ENCODE measurements at regions not wholly inside any gene's neighbourhood (a gene's known extent, or its start where the extent isn't known, plus 50 kb on each side); places are given as distances from the start of the nearest gene placed in this dataset.

DNA sequence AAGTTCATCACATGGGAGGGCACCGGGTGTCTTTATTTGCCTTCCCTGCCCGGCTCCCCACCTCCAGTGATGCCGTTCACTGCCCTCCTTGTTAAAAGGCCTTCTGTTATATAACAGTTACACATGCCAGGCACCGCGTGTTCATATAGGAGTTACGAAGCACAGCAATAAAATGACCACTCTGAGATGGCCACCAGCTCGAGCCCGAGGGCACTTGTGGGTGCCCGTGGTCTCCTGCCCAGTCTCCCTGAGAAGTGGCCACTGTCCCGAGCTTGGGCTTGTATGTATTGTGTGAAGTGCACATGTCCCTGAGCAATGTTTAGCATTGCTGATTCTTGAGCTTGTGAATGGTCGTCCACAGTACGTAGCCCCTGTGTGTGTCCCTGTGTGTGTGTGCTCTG lies 355.6 kb downstream of the SEC14L1 start:
- peaks cover 81% of the 10 kb centered on the region for H3K36me3 ChIP-seq (ENCODE audit: insufficient read depth, low read length)
- no peak overlapping the region for H3K9ac ChIP-seq (ENCODE audit: low read depth, low read length)
- no peaks in the 10 kb centered on the region for H3K27me3 ChIP-seq (ENCODE audit: control insufficient read depth, insufficient read depth, low read length)
- H3K9me3 ChIP-seq (replicated peaks; ENCODE audit: low read length) = no peaks in the 10 kb centered on the region
- no peak overlapping the region for H3K4me2 ChIP-seq (ENCODE audit: low read length)
- no peak overlapping the region for H3K4me3 ChIP-seq (ENCODE audit: low read length)
- H3K4me1 ChIP-seq (ENCODE audit: control insufficient read depth, insufficient read depth, low read length) = peaks cover 4% of the 10 kb centered on the region

- peaks cover 4% of the 10 kb centered on the region for H3K4me1 ChIP-seq (ENCODE audit: control insufficient read depth, insufficient read depth, low read length)
- H3K4me2 ChIP-seq (ENCODE audit: low read length) = no peak overlapping the region
- peaks cover 83% of the 10 kb centered on the region for H3K36me3 ChIP-seq (ENCODE audit: insufficient read depth, low read length)
These were observed 356.2 kb downstream of the SEC14L1 start for GRCh38 chr17:77496831-77497577.

GRCh38 chr17:77497578-77497934 lies 356.8 kb downstream of the SEC14L1 start:
- Histone ChIP-seq H3K4me1 (ENCODE audit: control insufficient read depth, insufficient read depth, low read length) (peaks cover 4% of the 10 kb centered on the region), H3K36me3 (ENCODE audit: insufficient read depth, low read length) (peaks cover 83% of the 10 kb centered on the region)

More at GRCh38 chr17:77496831-77497577, 356.2 kb downstream of the SEC14L1 start:
- Histone ChIP-seq H3K9me3 (replicated peaks; ENCODE audit: low read length) (no peaks in the 10 kb centered on the region), H3K4me3 (ENCODE audit: low read length) (no peak overlapping the region), H3K27me3 (ENCODE audit: control insufficient read depth, insufficient read depth, low read length) (no peaks in the 10 kb centered on the region), H3K9ac (ENCODE audit: low read depth, low read length) (no peak overlapping the region)

GRCh38 chr17:77498091-77498741 lies 357.4 kb downstream of the SEC14L1 start:
- H3K4me1 ChIP-seq (ENCODE audit: control insufficient read depth, insufficient read depth, low read length) = peaks cover 4% of the 10 kb centered on the region
- no peak overlapping the region for H3K4me2 ChIP-seq (ENCODE audit: low read length)
- no peaks in the 10 kb centered on the region for H3K9me3 ChIP-seq (replicated peaks; ENCODE audit: low read length)
- H3K9ac ChIP-seq (ENCODE audit: low read depth, low read length) = no peak overlapping the region
- H3K36me3 ChIP-seq (ENCODE audit: insufficient read depth, low read length) = peaks cover 83% of the 10 kb centered on the region
- no peaks in the 10 kb centered on the region for H3K27me3 ChIP-seq (ENCODE audit: control insufficient read depth, insufficient read depth, low read length)
- no peak overlapping the region for H3K4me3 ChIP-seq (ENCODE audit: low read length)

More at GRCh38 chr17:77497578-77497934, 356.8 kb downstream of the SEC14L1 start:
- no peak overlapping the region for H3K4me3 ChIP-seq (ENCODE audit: low read length)
- no peak overlapping the region for H3K4me2 ChIP-seq (ENCODE audit: low read length)
- no peaks in the 10 kb centered on the region for H3K27me3 ChIP-seq (ENCODE audit: control insufficient read depth, insufficient read depth, low read length)
- no peaks in the 10 kb centered on the region for H3K9me3 ChIP-seq (replicated peaks; ENCODE audit: low read length)
- no peak overlapping the region for H3K9ac ChIP-seq (ENCODE audit: low read depth, low read length)

- no peak overlapping the region for H3K9ac ChIP-seq (ENCODE audit: low read depth, low read length)
- H3K36me3 ChIP-seq (ENCODE audit: insufficient read depth, low read length) = peaks cover 78% of the 10 kb centered on the region
- peaks cover 4% of the 10 kb centered on the region for H3K4me1 ChIP-seq (ENCODE audit: control insufficient read depth, insufficient read depth, low read length)
- no peaks in the 10 kb centered on the region for H3K27me3 ChIP-seq (ENCODE audit: control insufficient read depth, insufficient read depth, low read length)
- H3K9me3 ChIP-seq (replicated peaks; ENCODE audit: low read length) = no peaks in the 10 kb centered on the region
- no peak overlapping the region for H3K4me3 ChIP-seq (ENCODE audit: low read length)
- H3K4me2 ChIP-seq (ENCODE audit: low read length) = no peak overlapping the region
These were observed 358.3 kb downstream of the SEC14L1 start for GRCh38 chr17:77498791-77499698.

DNA sequence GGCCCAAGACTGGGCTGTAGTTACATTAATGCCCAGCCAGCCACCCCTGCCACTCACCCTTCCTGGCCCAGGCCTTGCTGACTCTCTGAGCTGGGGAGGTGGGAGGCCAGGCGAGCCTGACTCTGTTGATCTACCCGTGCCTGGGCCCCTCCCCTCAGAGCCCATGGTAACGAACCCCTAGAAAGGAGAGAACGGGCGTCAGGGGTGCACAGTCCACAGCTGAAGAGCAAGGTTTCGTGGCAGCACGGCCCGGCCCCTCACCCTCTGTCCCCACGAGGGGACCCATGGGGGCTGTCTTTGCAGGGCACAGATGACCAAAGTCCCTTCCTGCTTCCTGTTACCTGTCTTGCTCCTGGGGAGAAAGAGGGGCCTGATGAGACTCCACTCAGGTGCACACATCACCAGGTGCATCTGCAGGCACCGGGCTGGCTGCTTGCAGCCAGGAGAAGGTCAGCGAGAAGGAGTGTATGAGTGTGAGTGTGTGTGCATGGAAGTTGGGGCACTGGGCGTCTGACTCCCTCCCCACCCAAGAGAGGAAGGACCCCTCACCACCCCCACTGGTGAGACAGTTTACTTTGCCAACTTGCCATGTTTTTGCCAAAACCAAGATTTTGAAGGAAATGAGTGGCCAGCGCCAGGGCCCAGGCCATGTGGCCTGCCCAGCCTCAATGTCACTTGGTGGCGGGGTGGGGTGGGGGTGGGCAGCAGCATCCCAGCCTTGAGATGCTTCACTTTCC lies 359.1 kb downstream of the SEC14L1 start:
- no peaks in the 10 kb centered on the region for H3K27me3 ChIP-seq (ENCODE audit: control insufficient read depth, insufficient read depth, low read length)
- H3K4me2 ChIP-seq (ENCODE audit: low read length) = no peak overlapping the region
- peaks cover 70% of the 10 kb centered on the region for H3K36me3 ChIP-seq (ENCODE audit: insufficient read depth, low read length)
- H3K4me3 ChIP-seq (ENCODE audit: low read length) = no peak overlapping the region
- no peaks in the 10 kb centered on the region for H3K4me1 ChIP-seq (ENCODE audit: control insufficient read depth, insufficient read depth, low read length)
- H3K9me3 ChIP-seq (replicated peaks; ENCODE audit: low read length) = no peaks in the 10 kb centered on the region
- no peak overlapping the region for H3K9ac ChIP-seq (ENCODE audit: low read depth, low read length)

DNA sequence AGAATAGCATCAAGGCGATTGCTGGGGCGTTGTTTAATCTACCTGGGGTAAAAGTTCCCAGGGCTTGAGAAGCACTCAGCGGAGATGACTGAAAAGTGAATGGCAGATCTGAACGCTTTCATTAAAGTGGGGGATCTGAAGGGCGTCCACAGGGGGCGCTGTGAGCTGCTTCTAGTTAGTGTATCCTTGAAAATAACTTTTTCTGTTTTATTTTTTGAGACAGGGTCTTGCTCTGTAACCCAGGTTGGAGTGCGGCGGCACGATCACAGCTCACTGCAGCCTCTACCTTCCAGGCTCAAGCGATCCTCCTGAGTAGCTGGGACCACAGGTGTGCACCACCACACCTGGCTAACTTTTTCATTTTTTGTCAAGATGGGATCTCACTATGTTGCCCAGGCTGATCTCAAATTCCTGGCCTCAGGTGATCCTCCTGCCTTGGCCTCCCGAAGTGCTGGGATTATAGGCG lies 360.4 kb downstream of the SEC14L1 start:
- Histone ChIP-seq H3K9me3 (replicated peaks; ENCODE audit: low read length) (no peaks in the 10 kb centered on the region), H3K4me3 (ENCODE audit: low read length) (no peak overlapping the region), H3K4me1 (ENCODE audit: control insufficient read depth, insufficient read depth, low read length) (no peaks in the 10 kb centered on the region), H3K36me3 (ENCODE audit: insufficient read depth, low read length) (peaks cover 66% of the 10 kb centered on the region), H3K9ac (ENCODE audit: low read depth, low read length) (no peak overlapping the region), H3K4me2 (ENCODE audit: low read length) (no peak overlapping the region), H3K27me3 (ENCODE audit: control insufficient read depth, insufficient read depth, low read length) (no peaks in the 10 kb centered on the region)

DNA sequence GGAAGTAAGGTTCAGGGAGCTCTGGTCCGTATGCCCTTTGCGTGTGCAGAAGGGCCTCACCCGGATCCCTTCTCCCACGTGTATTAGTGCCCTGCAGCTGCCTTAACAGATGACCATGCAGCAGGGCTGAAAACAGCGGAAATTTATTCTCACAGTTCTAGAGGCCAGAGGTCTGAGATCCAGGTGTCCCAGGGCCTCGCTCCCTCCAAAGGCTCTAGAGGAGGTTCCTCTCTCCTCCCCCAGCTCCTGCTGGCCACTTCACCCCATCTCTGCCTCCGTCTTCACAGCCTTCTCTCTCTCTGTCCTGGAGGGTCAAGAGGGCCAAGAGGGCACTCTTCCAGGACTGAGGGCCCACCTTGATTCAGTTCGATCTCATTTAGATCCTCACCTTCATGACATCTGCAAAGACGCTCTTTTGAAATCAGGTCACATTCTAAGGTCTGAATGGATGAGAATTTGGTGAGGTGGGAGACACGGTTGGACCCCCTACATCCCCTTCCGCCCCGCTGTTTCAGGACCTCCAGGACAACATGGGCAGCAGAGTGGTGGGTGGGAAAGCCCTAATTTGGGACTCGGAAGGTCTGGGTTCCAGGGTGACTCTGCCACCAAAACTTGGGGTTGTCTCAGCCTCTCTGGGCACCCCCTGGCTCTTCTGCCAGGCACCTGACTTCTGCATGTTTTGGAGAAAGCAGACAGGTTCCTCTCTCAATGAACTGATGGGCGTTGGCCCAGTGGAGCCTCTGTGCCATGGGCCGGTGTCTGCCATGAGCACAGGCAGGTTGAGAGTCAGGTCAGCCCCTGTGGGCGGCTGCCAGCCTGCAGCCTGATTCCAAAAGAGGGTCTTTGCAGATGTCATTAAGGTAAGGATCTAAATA lies 361.2 kb downstream of the SEC14L1 start:
- H3K4me1 ChIP-seq (ENCODE audit: control insufficient read depth, insufficient read depth, low read length) = no peaks in the 10 kb centered on the region
- H3K36me3 ChIP-seq (ENCODE audit: insufficient read depth, low read length) = peaks cover 58% of the 10 kb centered on the region
- no peaks in the 10 kb centered on the region for H3K9me3 ChIP-seq (replicated peaks; ENCODE audit: low read length)
- H3K4me2 ChIP-seq (ENCODE audit: low read length) = no peak overlapping the region
- H3K27me3 ChIP-seq (ENCODE audit: control insufficient read depth, insufficient read depth, low read length) = no peaks in the 10 kb centered on the region
- H3K4me3 ChIP-seq (ENCODE audit: low read length) = no peak overlapping the region
- H3K9ac ChIP-seq (ENCODE audit: low read depth, low read length) = no peak overlapping the region

GRCh38 chr17:77502626-77503292 lies 362.0 kb downstream of the SEC14L1 start:
- peaks cover 51% of the 10 kb centered on the region for H3K36me3 ChIP-seq (ENCODE audit: insufficient read depth, low read length)
- no peaks in the 10 kb centered on the region for H3K27me3 ChIP-seq (ENCODE audit: control insufficient read depth, insufficient read depth, low read length)
- no peak overlapping the region for H3K9ac ChIP-seq (ENCODE audit: low read depth, low read length)
- H3K4me1 ChIP-seq (ENCODE audit: control insufficient read depth, insufficient read depth, low read length) = no peaks in the 10 kb centered on the region
- H3K4me3 ChIP-seq (ENCODE audit: low read length) = no peak overlapping the region
- H3K9me3 ChIP-seq (replicated peaks; ENCODE audit: low read length) = no peaks in the 10 kb centered on the region
- no peak overlapping the region for H3K4me2 ChIP-seq (ENCODE audit: low read length)

DNA sequence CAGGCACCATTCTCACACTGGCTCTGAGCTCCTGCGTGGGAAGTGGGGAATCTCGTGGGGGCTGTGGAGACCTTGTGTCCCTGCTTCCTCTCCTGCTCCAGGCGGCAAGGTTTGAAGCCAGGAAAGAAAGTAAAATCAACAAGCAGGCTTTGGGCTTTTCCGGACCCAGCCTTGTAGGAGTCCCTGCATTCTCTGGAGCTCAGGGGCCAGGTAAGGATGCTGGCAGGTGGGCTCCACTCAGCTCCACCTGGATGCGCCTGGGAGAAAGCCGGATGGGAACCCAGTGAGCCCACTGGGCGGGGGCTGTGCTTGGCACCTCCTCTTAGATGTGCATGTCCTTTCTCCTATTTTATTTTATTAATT lies 362.5 kb downstream of the SEC14L1 start:
- H3K9ac ChIP-seq (ENCODE audit: low read depth, low read length) = no peak overlapping the region
- H3K36me3 ChIP-seq (ENCODE audit: insufficient read depth, low read length) = peaks cover 51% of the 10 kb centered on the region
- H3K4me3 ChIP-seq (ENCODE audit: low read length) = no peak overlapping the region
- no peak overlapping the region for H3K4me2 ChIP-seq (ENCODE audit: low read length)
- H3K4me1 ChIP-seq (ENCODE audit: control insufficient read depth, insufficient read depth, low read length) = peaks cover 3% of the 10 kb centered on the region
- no peaks in the 10 kb centered on the region for H3K9me3 ChIP-seq (replicated peaks; ENCODE audit: low read length)
- H3K27me3 ChIP-seq (ENCODE audit: control insufficient read depth, insufficient read depth, low read length) = no peaks in the 10 kb centered on the region
